GM21825 (cell line): ENCODE measurements at regions not wholly inside any gene's neighbourhood (a gene's known extent, or its start where the extent isn't known, plus 50 kb on each side); places are given as distances from the start of the nearest gene placed in this dataset.

ENCODE experiments used
- ATAC-seq: cut with Tn5 transposase; IDR thresholded peaks from one replicate; pipeline ENCODE4 v1.9.1; 2021; ENCODE audit warnings: mild to moderate bottlenecking, moderate library complexity; ENCODE audit not compliant: unreplicated experiment

GRCh38 chr3:95097493-95097892 lies 1034.6 kb downstream of the NSUN3 start:
- no peak for ATAC-seq

DNA sequence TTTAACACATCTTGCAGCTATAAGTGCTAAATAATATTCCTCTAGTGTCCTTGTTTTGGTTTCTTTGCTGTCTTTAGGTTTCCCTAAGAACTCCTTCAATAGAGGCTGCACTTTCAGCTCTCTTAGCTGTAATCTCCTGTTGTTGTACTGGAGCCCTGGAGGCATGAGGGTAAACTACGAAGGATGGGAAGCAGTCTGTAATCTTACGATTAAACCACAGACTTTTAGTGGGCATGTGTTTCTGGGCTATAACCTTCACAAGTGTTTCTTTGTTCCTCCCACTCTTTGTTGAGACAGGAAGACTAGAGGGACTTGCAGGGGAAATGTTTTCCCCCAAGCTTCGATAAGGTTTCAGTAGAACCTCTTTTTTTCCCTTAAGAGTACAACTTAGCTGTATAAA lies 1058.1 kb downstream of the NSUN3 start:
- ATAC-seq = no peak

DNA sequence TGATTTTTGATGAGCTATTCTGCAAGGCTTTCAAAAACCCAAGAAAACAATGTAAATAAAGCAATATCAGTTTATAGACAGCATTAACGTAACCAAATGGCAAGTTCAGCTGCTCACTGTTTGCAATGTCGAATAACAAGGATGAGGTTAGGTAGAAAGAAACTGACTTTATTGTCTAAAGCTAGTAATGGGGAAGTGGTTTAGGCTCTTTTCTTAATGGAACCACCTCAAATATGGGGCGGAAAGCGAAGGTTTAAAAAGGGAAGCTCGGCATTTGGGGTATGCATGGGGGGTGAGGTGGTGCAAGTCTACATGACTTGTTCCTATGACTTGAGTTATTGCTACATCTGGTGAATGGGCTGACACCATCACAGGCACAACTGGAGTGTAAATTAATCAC lies 1060.2 kb downstream of the NSUN3 start:
- no peak for ATAC-seq

DNA sequence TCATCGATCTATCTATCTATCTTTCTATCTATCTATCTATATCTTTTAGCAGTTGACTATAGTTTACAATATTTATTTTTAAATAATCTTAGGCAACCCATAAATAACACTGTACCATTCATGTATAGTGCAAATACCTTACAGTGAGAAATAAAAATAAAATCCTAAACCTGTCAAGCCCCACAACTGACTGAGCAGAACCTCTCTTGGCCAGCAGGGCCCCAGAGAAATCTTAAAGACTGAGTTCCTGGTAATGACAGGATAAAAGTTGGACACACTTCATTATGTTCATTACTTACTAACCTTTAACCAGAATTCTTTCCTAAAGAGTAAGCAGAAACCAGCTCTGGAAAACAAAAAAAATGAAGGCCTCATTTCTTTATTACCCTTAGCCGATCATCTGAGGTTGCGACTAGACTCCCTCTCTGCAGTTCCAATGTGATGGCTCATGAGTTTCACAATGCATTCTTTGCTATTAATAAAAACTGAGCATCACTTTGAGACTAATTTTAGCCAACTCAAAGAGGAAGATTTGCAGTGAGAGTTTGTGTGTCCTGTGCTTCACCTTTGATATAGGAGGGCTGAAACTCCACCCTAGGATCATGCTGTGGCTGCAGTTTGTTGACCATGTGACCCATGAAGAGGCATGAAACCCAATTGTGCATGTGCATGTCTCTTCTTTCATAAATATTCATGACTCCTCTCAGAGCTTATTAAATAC lies 1072.0 kb downstream of the NSUN3 start:
- no peak for ATAC-seq

- no peak for ATAC-seq
These were observed 1085.2 kb downstream of the NSUN3 start for GRCh38 chr3:95148107-95148506.

DNA sequence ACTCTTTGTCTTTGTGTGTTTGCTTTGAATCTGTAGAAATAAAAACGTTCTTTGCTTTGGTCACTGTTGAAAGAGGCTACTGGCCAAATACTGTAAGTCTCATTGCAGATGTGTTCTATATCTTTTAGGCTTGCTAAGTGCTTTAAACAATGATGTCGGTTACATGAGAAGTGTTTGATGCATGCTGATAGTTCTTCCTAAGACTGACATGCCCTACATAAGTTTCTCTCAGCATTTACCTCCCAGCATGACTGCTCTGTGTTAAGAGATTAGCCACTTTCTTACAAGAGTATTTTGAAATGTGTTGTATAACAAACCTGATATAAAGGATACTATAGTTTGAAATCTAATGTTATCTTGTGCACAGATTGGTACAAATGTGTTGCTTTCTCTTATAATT lies 1088.7 kb downstream of the NSUN3 start:
- ATAC-seq = no peak

DNA sequence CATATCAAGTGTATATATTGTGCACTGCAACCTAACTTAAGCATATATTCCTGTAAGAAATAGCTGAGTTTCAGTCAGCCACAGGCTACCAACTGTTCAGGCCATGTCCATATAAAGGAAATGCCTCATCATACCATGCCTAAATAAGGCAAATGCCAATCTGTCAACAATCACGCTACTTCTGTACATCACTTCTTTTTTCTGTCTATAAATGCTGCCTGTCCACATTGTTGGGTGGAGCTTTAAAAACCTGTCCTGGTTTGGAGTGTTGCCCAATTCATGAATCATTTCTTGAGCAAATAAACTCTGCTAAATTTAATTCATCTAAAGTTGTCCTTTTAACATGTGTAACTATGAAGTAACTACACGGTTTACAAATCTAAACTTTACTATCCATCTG lies 1091.9 kb downstream of the NSUN3 start:
- ATAC-seq = no peak

DNA sequence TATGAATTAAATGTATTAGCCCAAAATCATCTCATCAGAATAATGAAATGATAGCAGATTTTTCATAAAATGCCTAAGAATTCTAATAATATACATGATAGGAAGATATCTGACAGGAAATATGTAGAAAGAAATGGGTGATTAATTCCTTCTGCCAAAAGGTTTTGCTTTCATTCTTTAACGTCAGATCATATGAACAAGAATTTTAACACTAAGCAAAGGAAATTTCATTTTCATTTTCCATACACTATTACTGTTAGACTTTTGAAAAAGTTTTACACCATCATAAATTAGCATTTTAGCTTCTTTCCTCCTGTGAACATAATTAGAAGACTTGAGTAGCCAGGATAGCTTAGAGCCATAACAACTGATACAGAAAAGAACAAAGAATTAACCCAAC lies 1099.9 kb downstream of the NSUN3 start:
- ATAC-seq = no peak

DNA sequence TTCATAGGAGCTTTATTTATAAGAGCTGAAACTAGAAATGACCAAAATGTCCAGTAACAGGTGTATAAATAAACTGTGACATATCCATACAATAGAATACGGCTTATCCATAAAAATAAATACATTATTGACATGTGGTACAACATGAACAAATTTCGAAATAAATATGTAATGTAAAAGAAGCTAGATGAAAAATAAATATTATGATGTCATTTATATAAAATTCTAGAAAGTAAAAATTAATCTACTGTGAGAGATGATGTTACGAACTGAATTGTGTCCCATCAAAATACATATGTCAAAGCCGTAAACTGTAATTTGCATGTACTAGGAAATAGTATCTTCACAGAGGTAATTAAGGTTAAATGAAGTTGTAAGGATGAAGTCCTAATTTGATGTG lies 1104.9 kb downstream of the NSUN3 start:
- no peak for ATAC-seq

DNA sequence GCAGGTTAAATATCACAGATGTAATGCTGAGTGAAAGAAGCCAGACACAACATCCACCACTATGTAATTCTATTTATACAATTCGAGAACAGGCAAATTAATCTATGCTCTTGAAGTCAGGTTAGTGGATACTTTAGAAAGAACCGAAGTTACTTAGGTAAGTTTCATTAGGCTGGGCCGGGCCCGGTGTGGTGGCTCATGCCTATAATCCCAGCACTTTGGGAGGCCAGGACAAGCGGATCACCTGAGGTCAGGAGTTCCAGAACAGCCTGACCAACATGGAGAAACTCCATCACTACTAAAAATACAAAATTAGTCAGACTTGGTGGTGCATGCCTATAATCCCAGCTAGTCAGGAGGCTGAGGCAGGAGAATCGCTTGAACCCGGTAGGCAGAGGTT lies 1105.7 kb downstream of the NSUN3 start:
- no peak for ATAC-seq

- no peak for ATAC-seq
These were observed 1109.5 kb downstream of the NSUN3 start for GRCh38 chr3:95172164-95172943.

DNA sequence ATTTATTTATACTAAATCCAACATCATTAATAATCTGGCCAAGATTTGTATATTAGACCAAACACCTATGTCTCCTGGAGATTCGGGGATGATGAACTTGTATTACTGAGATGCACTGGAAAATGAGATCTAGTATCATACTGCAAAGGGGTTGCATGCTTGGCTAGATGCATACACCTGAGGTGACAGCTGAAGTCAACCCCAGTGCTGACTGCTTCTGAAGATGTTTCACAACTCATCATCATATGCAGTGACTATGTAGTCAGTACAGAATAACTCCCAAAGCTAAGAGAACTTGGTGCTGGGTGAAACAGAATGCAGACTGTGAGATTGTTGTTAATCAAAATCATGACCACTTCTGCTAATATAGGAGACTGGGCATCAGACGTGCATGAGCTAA lies 1114.2 kb downstream of the NSUN3 start:
- ATAC-seq = no peak

DNA sequence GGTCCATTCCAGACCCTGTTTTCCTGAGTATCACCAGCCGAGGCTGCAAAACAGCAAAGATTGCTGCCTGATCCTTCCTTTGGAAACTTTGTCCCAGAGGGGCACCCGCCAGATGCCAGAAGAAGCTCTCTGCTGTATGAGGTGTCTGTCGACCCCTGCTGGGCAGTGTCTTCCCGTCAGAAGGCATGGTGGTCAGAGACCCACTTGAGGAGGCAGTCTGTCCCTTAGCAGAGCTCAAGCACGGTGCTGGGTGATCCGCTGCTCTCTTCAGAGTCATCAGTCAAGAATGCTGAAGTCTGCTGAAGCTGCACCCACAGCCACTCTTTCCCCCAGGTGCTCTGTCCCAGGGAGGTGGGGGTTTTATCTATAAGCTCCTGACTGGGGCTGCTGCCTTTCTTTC lies 1121.2 kb downstream of the NSUN3 start:
- ATAC-seq = no peak

- ATAC-seq = no peak
These were observed 1126.5 kb downstream of the NSUN3 start for GRCh38 chr3:95189348-95189747.

DNA sequence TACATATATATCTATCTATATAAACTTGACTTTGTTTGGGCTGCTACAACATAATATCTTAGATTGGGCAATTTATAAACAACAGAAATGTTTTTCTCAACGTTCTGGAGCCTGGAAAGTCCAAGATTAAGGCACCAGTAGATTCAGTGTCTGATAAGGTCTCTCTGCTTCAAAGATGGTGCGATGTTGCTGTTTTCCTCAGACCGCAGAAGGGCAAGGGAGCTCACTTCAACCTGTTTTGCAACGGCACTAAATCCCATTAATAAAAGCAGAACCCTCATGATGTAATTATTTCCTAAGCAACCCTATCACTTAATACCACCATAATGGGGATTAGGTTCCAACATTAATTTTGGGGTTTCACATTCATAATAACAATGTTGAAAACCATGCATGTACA lies 1134.8 kb downstream of the NSUN3 start:
- no peak for ATAC-seq

DNA sequence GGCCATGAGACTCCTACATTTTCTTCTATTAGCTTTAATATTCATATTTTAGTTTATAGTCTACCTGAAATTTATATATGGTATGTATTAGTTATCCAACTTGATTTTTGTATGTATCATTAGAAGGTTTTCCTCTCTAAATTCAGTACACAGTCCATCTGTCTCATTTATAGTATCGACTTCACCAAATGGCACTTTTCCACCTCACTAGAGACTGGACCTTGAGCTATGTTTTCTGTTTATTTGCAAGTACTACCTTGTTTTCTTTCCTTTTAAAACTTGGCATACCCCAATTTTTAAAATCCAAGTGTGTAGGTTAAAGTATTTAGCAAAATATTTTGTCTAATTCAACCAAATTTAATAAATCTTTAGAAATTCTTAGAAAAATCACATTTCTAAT lies 1137.5 kb downstream of the NSUN3 start:
- ATAC-seq = no peak

DNA sequence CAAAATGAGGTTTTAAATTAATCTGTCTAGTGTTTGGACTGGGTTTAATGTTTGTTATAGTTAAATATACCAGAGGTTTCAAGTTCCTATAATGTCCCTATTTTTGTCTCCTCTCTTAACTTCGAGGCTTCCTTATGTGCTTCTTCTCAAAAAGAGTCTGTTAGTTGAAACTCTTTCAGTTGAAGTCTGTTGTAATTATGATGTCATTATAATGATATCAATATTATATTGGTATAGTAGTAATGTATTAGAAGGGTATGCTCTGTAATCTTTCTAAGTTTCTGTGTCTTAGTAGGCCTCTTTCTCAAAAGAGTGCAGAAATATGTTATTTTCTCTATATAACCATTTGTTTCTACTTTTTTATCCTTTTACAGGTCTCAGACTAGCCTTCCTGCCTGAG lies 1148.0 kb downstream of the NSUN3 start:
- ATAC-seq = no peak

- no peak for ATAC-seq
These were observed 1149.3 kb downstream of the NSUN3 start for GRCh38 chr3:95212117-95212516.

GRCh38 chr3:95215437-95215957 lies 1152.6 kb downstream of the NSUN3 start:
- ATAC-seq = no peak

- no peak for ATAC-seq
These were observed 1154.8 kb downstream of the NSUN3 start for GRCh38 chr3:95217661-95218060.

DNA sequence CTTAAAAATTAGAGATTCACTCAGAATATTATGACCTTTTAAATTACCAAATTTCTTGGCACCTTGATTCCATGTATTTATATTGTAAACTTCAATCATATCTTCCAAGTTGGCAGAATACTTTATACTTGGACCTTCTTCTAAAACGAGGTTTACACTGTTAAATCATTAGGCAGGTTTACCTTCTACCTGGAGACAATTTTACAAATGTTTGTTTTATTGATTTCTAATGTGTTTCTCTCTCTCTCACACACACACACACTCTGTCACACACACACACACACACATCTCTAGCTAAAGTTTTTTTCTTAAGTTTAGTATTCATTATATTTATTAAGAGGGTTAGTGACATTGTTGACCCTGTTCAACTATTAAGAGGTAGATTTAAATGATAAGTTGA lies 1155.6 kb downstream of the NSUN3 start:
- no peak for ATAC-seq

- ATAC-seq = no peak
These were observed 1163.6 kb downstream of the NSUN3 start for GRCh38 chr3:95226437-95226836.
